Epithelial cell of proximal tubule (primary cell): ENCODE measurements at regions not wholly inside any gene's neighbourhood (a gene's known extent, or its start where the extent isn't known, plus 50 kb on each side); places are given as distances from the start of the nearest gene placed in this dataset.

Source experiments
- DNase-seq: peaks from one replicate; pipeline ENCODE4 v3.0.0-alpha.2; 2011; ENCODE audit warnings: low read depth
- H3K4me3 ChIP-seq: 2 replicates; pipeline ENCODE4 v1.5.1; 2011; ENCODE audit warnings: low read depth, mild to moderate bottlenecking, low read length
- TF ChIP-seq, protein P1 (sequence below): conservative IDR thresholded peaks from 2 replicates; pipeline ENCODE4 v1.5.1; 2012; ENCODE audit warnings: low read depth, mild to moderate bottlenecking, low read length

DNA sequence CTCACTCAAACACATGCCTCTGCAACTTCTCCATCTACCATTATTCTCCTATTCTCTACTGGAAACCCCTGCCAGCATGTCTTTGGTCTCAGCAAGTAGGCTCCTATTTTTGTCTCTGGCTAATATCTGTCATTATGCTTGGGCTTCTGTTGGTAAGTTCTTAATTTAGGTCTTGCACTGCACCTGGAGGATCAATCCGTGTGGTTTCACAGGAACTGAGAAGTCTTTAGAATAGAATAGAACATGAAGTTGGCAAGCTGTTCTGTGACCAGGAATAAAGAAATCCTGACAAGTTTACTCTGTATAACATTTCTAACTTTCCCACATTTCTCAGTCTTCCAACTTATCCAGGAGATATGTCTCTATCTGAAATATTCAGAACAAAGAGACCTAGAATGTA, 219.5 kb upstream of the GYPC start:
- DNase-seq: no peak
- TF ChIP-seq, protein P1, sequence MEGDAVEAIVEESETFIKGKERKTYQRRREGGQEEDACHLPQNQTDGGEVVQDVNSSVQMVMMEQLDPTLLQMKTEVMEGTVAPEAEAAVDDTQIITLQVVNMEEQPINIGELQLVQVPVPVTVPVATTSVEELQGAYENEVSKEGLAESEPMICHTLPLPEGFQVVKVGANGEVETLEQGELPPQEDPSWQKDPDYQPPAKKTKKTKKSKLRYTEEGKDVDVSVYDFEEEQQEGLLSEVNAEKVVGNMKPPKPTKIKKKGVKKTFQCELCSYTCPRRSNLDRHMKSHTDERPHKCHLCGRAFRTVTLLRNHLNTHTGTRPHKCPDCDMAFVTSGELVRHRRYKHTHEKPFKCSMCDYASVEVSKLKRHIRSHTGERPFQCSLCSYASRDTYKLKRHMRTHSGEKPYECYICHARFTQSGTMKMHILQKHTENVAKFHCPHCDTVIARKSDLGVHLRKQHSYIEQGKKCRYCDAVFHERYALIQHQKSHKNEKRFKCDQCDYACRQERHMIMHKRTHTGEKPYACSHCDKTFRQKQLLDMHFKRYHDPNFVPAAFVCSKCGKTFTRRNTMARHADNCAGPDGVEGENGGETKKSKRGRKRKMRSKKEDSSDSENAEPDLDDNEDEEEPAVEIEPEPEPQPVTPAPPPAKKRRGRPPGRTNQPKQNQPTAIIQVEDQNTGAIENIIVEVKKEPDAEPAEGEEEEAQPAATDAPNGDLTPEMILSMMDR: no peak
- H3K4me3 ChIP-seq: no peak overlapping the region

- DNase-seq: no peak
- no peak overlapping the region for H3K4me3 ChIP-seq
- TF ChIP-seq, protein P1: no peak
Measured at GRCh38 chr2:126437016-126437415, 218.9 kb upstream of the GYPC start.

DNA sequence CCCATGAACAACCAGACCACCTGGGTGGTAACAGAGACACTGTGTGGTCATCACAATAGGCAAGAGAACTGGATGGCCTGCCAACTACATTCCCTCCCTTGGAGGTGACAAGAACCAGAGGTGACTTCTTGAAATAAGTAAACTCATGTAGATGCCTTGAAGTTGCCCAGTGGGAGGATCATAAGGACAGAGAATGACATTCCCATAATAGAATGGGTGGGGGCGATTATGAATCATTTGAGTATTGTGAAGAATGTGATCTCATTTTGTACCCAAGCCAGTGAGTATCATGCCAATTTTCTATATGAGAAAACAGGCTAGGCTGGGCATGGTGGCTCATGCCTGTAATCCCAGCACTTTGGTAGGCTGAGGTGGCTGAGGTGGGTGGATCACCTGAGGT, 211.4 kb upstream of the GYPC start:
- H3K4me3 ChIP-seq: no peak overlapping the region
- no peak for DNase-seq
- TF ChIP-seq, protein P1: no peak

- TF ChIP-seq, protein P1: no peak
- DNase-seq: no peak
- H3K4me3 ChIP-seq: no peak overlapping the region
Measured at GRCh38 chr2:126446106-126446695, 209.8 kb upstream of the GYPC start.

DNA sequence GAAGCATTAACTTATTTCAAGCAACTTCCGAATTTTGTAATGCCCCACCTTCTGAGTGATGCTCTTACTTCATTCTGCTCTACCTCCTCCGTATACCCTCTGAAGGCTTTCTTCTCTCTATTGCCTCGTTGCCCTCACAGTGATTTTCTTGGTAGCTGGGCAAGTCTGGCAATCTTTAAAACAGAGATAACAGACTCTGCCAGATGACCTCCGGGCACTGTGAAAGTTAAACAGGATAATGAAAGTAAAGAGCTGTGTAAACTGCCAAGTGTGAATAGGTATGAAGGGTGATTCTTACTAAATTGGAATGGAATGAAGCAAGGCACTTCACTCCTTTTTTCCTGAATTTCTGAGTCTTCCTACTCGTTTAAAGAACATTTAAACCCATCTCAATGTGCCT, 207.3 kb upstream of the GYPC start:
- no peak for DNase-seq
- no peak overlapping the region for H3K4me3 ChIP-seq
- TF ChIP-seq, protein P1: no peak

GRCh38 chr2:126449677-126450076, 206.3 kb upstream of the GYPC start:
- DNase-seq: no peak
- no peak overlapping the region for H3K4me3 ChIP-seq
- TF ChIP-seq, protein P1: no peak

- no peak overlapping the region for H3K4me3 ChIP-seq
- TF ChIP-seq, protein P1: no peak
- no peak for DNase-seq
Measured at GRCh38 chr2:126463892-126464674, 191.9 kb upstream of the GYPC start.
